RWPE2 (cell line): ENCODE measurements at regions not wholly inside any gene's neighbourhood (a gene's known extent, or its start where the extent isn't known, plus 50 kb on each side); places are given as distances from the start of the nearest gene placed in this dataset.
"Not testable (repeated sequence)": the region's sequence is repeated elsewhere in the genome, so short reads cannot be mapped to it uniquely, and the experiment has no call there.

ENCODE experiments used
- ATAC-seq: fragments of 200-7000 bp; cut with Tn5 transposase; 3 replicates; pipeline ENCODE4 v1.9.1; 2021; ENCODE audit warnings: low read depth
- DNase-seq: peaks from one replicate; pipeline ENCODE4 v3.0.0-alpha.2; 2020; ENCODE audit warnings: low spot score
- H3K27ac ChIP-seq: fragments of 450-650 bp; 2 replicates; pipeline ENCODE4 v1.5.1; 2017; ENCODE audit warnings: mild to moderate bottlenecking; ENCODE audit not compliant: poor library complexity, severe bottlenecking
- H3K27me3 ChIP-seq: fragments of 250-450 bp; sonication (Bioruptor Pico); 2 replicates; pipeline ENCODE4 v1.5.1; 2021; ENCODE audit warnings: mild to moderate bottlenecking, moderate library complexity; ENCODE audit not compliant: insufficient read depth, poor library complexity, severe bottlenecking
- H3K36me3 ChIP-seq: fragments of 250-450 bp; sonication (Bioruptor Pico); 2 replicates; pipeline ENCODE4 v1.5.1; 2020; ENCODE audit warnings: low read depth, mild to moderate bottlenecking, moderate library complexity
- H3K4me1 ChIP-seq: fragments of 250-450 bp; sonication (Bioruptor Pico); 2 replicates; pipeline ENCODE4 v1.5.1; 2021; ENCODE audit warnings: mild to moderate bottlenecking, moderate library complexity; ENCODE audit not compliant: insufficient read depth, poor library complexity, severe bottlenecking
- H3K4me3 ChIP-seq: fragments of 250-450 bp; sonication (Bioruptor Pico); 2 replicates; pipeline ENCODE4 v1.5.1; 2021; ENCODE audit warnings: mild to moderate bottlenecking, moderate library complexity; ENCODE audit not compliant: severe bottlenecking
- H3K9me3 ChIP-seq: fragments of 250-450 bp; sonication (Bioruptor Pico); 2 replicates; pipeline ENCODE4 v1.5.1; 2021; ENCODE audit warnings: mild to moderate bottlenecking, moderate library complexity; ENCODE audit not compliant: severe bottlenecking
- CTCF ChIP-seq: fragments of 450-650 bp; IDR thresholded peaks from one replicate; pipeline ENCODE4 v1.5.1; 2017; ENCODE audit warnings: mild to moderate bottlenecking, moderate library complexity; ENCODE audit not compliant: poor library complexity, severe bottlenecking

- no peak for ATAC-seq
- H3K9me3 ChIP-seq = no peaks in the 10 kb centered on the region
These were observed 132.0 kb downstream of the EMP1 start for GRCh38 chr12:13328535-13328934.

GRCh38 chr12:13326076-13326475 is 129.6 kb downstream of the EMP1 start:
- Histone ChIP-seq H3K36me3 (no peaks in the 10 kb centered on the region), H3K4me3 (no peak overlapping the region), H3K27ac (no peak overlapping the region), H3K4me1 (no peaks in the 10 kb centered on the region), H3K27me3 (no peaks in the 10 kb centered on the region), H3K9me3 (no peaks in the 10 kb centered on the region)
- ATAC-seq (no peak), DNase-seq (no peak)
- no peak for TF ChIP-seq CTCF

More at GRCh38 chr12:13328535-13328934, 132.0 kb downstream of the EMP1 start:
- H3K4me3 ChIP-seq = no peak overlapping the region
- no peak for TF ChIP-seq CTCF
- no peaks in the 10 kb centered on the region for H3K27me3 ChIP-seq
- H3K4me1 ChIP-seq = no peaks in the 10 kb centered on the region
- no peak overlapping the region for H3K27ac ChIP-seq
- H3K36me3 ChIP-seq = no peaks in the 10 kb centered on the region
- no peak for DNase-seq

GRCh38 chr12:13325037-13325436 is 128.5 kb downstream of the EMP1 start:
- ATAC-seq, H3K4me1 ChIP-seq, H3K4me3 ChIP-seq, H3K36me3 ChIP-seq, H3K27ac ChIP-seq, DNase-seq, H3K9me3 ChIP-seq, H3K27me3 ChIP-seq: not testable (repeated sequence)

GRCh38 chr12:13318231-13319015 is 121.9 kb downstream of the EMP1 start:
- TF ChIP-seq CTCF = no peak
- Histone ChIP-seq H3K27ac (no peak overlapping the region), H3K9me3 (no peaks in the 10 kb centered on the region), H3K4me3 (no peak overlapping the region), H3K36me3 (no peaks in the 10 kb centered on the region), H3K4me1 (no peaks in the 10 kb centered on the region), H3K27me3 (no peaks in the 10 kb centered on the region)
- ATAC-seq = no peak
- DNase-seq = no peak

- ATAC-seq (no peak), DNase-seq (no peak)
- H3K9me3 ChIP-seq = no peaks in the 10 kb centered on the region
- TF ChIP-seq CTCF = no peak
- no peak overlapping the region for H3K4me3 ChIP-seq
- no peaks in the 10 kb centered on the region for H3K36me3 ChIP-seq
- H3K27ac ChIP-seq = no peak overlapping the region
- no peaks in the 10 kb centered on the region for H3K27me3 ChIP-seq
- H3K4me1 ChIP-seq = no peaks in the 10 kb centered on the region
These were observed 120.2 kb downstream of the EMP1 start for GRCh38 chr12:13316587-13317246.
